ENCODE measurements at regions not wholly inside any gene's neighbourhood (a gene's known extent, or its start where the extent isn't known, plus 50 kb on each side); places are given as distances from the start of the nearest gene placed in this dataset.

DNA sequence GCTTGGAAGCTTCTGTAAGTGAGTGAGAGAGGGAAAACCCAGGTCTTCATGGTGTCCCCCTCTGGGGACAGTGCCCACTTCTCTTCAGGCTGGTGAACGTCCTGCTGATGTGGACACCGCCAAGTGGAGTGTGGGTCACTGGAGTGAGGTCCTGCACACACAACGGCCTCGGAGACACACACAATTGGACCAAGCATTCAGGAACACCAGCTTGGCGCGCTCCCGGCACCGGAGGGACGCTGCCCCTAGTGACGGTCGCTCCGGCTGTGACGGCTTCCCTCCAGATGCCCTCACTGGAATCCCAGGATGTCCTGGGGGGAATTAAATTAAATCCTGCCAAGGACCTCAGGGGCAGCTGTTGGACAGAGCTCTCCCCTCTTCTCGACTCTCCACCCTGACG lies 123.1 kb downstream of the ZNF664 start:
- TF ChIP-seq, protein P1, sequence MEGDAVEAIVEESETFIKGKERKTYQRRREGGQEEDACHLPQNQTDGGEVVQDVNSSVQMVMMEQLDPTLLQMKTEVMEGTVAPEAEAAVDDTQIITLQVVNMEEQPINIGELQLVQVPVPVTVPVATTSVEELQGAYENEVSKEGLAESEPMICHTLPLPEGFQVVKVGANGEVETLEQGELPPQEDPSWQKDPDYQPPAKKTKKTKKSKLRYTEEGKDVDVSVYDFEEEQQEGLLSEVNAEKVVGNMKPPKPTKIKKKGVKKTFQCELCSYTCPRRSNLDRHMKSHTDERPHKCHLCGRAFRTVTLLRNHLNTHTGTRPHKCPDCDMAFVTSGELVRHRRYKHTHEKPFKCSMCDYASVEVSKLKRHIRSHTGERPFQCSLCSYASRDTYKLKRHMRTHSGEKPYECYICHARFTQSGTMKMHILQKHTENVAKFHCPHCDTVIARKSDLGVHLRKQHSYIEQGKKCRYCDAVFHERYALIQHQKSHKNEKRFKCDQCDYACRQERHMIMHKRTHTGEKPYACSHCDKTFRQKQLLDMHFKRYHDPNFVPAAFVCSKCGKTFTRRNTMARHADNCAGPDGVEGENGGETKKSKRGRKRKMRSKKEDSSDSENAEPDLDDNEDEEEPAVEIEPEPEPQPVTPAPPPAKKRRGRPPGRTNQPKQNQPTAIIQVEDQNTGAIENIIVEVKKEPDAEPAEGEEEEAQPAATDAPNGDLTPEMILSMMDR (IDR thresholded peaks at IDR 0.05; ENCODE audit: low read depth, low read length, missing control alignments): no peak
- no peak overlapping the region for H3K4me3 ChIP-seq (ENCODE audit: low read depth, low read length)
- DNase-seq (ENCODE audit: low read depth): no peak

DNA sequence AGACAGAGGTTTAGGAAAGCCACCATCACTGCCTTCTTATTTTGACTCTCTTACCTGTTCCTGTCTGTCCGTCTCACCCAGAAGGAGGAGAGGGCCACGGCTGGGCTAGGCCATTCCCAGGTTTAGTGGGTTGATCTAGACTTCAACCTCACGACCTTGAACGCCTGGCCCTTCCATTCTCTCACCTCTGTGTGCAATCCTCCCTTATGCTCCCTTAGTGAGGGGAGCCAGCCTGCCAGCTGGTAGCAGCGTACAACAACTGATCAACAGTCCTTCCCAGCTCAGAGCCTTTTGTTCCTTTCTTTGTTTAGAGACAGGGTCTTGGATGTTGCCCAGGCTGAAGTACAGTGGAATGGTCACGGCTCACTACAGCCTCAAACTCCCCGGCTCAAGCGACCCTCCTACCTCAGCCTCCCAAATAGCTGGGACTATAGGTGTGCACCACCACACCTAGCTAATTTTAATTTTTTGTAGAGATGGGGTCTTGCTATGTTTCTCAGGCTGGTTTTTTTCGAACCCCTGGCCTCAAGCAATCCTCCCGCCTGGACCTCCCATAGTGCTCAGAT lies 123.9 kb downstream of the ZNF664 start:
- TF ChIP-seq, protein P1 (IDR thresholded peaks at IDR 0.05; ENCODE audit: low read depth, low read length, missing control alignments): no peak
- H3K4me3 ChIP-seq (ENCODE audit: low read depth, low read length): no peak overlapping the region
- DNase-seq (ENCODE audit: low read depth): no peak

DNA sequence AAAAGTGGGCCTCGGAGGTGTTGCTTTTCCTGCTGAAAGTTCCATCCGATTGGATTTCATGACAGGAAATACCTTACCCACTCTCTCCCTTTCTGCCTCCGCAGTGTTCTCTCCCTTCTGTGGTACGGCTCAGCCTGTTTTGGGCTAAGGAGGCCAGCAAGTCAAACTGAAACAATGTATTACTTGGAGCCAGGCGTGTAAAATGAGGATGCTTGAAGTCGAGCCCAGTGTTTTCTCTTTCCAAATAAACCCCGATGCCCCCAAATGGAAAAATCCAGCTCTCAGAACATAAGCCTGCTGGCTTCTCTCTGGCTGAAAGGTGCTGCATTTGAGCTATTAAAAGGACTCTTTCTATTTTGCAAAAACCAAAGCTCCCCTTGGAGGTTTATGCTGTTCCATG lies 124.7 kb downstream of the ZNF664 start:
- no peak for DNase-seq (ENCODE audit: low read depth)
- TF ChIP-seq, protein P1 (IDR thresholded peaks at IDR 0.05; ENCODE audit: low read depth, low read length, missing control alignments): no peak
- H3K4me3 ChIP-seq (ENCODE audit: low read depth, low read length): no peak overlapping the region

DNA sequence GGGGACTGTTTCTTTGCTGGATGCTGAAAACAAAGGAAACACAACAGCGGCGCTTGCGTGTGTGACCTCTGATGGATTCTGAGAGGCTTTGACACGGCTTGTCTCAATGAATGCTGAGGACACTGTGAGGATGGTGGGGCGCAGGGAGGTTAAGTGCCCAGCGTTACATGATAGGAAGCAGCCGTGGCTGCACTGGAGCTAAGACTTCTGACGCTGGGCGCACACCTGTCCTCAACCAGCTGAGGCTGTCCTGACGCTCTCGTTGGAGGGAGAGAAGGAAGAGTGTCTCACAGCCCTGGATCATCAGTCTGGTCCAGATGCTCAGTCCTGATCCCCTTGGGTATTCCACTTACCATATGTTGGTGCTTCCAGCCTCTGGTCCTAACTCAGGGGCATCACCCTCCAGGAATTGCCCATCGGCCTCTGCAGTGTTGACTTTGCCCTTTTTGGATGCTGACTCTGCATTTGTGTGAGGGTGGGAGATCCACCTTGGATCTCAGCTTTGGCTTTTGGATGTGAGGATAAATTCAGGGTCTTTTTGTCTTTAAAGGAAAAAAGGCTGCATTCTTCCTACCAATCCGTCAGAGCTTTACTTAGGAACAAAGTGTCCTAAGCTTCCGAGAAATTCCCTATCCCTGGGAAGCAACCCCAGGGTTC lies 125.2 kb downstream of the ZNF664 start:
- TF ChIP-seq, protein P1 (IDR thresholded peaks at IDR 0.05; ENCODE audit: low read depth, low read length, missing control alignments): no peak
- no peak overlapping the region for H3K4me3 ChIP-seq (ENCODE audit: low read depth, low read length)
- no peak for DNase-seq (ENCODE audit: low read depth)

DNA sequence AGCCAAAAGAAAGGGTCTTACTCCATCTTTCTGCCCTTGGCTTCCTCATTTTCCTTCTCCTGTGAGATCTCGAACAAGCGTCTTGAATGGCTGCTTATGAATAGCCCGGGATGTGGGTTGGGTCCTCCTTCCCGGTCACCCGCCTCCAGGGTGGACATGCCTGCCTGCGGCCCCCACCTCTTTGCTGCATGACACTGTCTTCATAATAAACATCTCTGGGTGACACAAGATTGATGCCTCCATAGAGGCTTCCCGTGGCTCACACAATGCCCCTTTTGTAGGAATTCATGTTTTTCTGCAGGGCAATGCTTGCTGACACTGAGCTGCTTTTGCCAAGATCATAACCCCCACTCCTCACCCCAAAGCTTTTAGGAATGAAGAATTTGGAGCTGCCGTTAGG lies 125.9 kb downstream of the ZNF664 start:
- no peak for DNase-seq (ENCODE audit: low read depth)
- no peak overlapping the region for H3K4me3 ChIP-seq (ENCODE audit: low read depth, low read length)
- TF ChIP-seq, protein P1 (IDR thresholded peaks at IDR 0.05; ENCODE audit: low read depth, low read length, missing control alignments): no peak

DNA sequence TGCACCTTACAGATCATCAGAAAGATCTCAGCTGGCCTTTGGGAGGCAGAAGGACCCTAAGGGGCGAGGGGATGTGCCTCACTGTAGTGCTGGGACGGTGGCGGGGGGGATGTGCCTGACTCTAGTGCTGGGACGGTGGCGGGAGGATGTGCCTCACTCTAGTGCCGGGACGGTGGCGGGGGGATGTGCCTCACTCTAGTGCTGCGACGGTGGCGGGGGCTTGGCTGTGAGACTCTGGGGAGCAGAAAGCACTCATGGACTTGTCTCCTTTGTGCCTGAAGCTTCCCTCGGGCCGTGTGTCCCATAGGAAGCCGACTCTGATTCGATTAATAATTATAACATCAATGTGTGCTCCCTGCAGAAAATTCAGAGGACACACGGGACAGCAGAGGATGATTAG lies 126.6 kb downstream of the ZNF664 start:
- DNase-seq (ENCODE audit: low read depth): no peak
- H3K4me3 ChIP-seq (ENCODE audit: low read depth, low read length): no peak overlapping the region
- TF ChIP-seq, protein P1 (IDR thresholded peaks at IDR 0.05; ENCODE audit: low read depth, low read length, missing control alignments): no peak

Measured in GM12864 (cell line).